Mononuclear cell (primary cell): ENCODE measurements at regions not wholly inside any gene's neighbourhood (a gene's known extent, or its start where the extent isn't known, plus 50 kb on each side); places are given as distances from the start of the nearest gene placed in this dataset.

Experiments used
- H3K27me3 ChIP-seq: 2 replicates; pipeline ENCODE4 v1.6.0; 2011; ENCODE audit warnings: low read length, control low read depth; ENCODE audit not compliant: insufficient read depth
- H3K4me1 ChIP-seq: 2 replicates; pipeline ENCODE4 v1.5.1; 2011; ENCODE audit warnings: mild to moderate bottlenecking, low read length, control low read depth; ENCODE audit not compliant: insufficient read depth
- H3K4me3 ChIP-seq: 2 replicates; pipeline ENCODE4 v1.5.1; 2011; ENCODE audit warnings: mild to moderate bottlenecking, low read length, moderate library complexity
- H3K9me3 ChIP-seq: 2 replicates; pipeline ENCODE4 v1.5.1; 2011; ENCODE audit warnings: low read depth, mild to moderate bottlenecking, control low read depth, low read length

DNA sequence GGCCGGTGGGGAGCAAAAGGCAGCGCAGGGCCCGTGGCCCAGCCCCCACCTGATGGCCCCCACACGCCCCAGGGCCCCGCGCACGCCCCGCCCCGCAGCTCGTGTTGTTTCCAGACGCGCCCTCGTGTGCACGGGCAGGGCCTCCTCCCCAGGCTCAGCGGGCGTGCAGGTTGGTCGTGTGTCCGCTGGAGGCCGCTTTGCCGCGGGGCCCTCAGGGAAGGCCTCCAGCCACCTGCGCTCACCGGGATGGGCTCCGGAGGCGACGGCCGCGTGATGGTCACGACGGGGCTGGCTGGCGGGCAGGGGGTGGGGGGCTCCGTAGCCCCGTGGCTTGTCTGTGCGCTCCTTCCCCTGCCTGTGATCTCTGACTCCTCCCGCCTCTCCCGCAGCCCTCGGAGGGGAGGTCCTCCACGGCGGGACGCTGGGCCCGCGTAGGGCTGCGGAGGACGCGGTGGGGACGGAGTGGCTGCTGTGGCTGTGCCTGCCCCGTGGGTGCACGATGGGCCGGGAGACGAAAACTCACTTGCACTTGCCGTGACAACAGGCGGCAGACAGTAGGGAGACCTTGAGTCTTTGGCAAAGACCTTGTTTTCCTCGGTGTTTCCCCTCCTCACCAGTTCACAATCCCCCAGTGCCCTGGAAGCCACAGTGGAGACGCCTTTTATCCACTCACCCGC is 67.1 kb downstream of the RTP5 start:
- no peaks in the 10 kb centered on the region for H3K9me3 ChIP-seq
- H3K4me3 ChIP-seq: no peak overlapping the region
- H3K4me1 ChIP-seq: no peaks in the 10 kb centered on the region
- H3K27me3 ChIP-seq: no peaks in the 10 kb centered on the region

DNA sequence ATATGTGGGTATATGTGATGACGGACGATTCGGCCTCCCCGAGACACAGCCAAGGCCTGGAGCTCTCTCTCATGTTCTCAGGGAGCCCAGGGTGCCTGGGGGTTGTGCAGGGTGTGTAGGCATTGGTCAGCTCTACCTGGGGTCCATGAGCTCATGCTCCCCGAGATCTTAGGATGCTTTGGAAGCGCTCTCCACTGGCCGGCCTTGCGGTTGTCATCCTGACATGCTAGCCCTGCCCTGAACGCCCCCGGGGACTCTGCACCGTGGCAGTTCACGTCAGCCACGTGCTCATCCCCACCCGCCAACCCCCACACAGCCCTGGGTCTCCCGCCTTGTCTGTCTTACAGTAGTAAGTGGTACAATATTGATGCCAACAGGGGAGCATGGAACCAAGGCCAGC is 67.8 kb downstream of the RTP5 start:
- no peak overlapping the region for H3K4me3 ChIP-seq

DNA sequence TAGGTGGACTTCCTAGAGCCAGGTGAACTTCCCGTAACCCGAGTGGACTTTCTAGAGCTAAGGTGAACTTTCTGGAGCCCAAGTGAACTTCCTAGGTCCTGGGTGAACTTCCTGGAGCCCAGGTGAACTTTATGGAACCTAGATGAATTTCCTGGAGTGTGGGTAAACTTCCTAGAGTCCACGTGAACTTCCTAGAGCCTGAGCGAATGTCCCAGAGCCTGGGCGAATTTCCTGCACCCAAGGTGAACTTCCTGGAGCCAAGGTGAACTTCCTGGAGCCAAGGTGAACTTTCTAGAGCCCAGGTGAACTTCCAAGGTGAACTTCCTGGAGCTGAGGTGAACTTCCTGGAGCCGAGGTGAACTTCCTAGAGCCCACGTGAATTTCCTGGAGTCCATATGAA is 70.0 kb downstream of the RTP5 start:
- H3K9me3 ChIP-seq: no peaks in the 10 kb centered on the region
- no peaks in the 10 kb centered on the region for H3K4me1 ChIP-seq
- no peaks in the 10 kb centered on the region for H3K27me3 ChIP-seq
- H3K4me3 ChIP-seq: no peak overlapping the region

More for the DNA sequence above, 67.8 kb downstream of the RTP5 start:
- Histone ChIP-seq H3K27me3 (no peaks in the 10 kb centered on the region), H3K4me1 (no peaks in the 10 kb centered on the region), H3K9me3 (no peaks in the 10 kb centered on the region)

DNA sequence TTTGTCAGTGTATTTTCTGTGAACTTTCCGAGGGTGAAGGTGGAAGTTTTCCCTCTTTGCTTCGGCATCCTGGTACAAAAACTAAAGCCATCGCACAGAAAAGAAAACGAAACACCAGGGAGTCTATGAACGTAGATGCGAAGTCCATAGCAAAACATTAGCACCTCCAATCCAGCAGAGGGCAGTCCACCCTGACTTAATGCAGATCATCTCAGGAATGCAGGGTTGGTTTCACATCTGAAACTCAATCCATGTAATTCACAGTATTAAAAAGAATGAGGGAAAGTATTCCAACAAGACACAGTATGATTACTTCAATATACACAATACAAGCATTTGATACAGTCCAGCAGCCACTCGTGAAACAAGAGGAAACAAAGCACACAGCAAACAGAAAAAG is 70.8 kb downstream of the RTP5 start:
- Histone ChIP-seq H3K4me3 (no peak overlapping the region), H3K27me3 (no peaks in the 10 kb centered on the region), H3K4me1 (no peaks in the 10 kb centered on the region), H3K9me3 (no peaks in the 10 kb centered on the region)

DNA sequence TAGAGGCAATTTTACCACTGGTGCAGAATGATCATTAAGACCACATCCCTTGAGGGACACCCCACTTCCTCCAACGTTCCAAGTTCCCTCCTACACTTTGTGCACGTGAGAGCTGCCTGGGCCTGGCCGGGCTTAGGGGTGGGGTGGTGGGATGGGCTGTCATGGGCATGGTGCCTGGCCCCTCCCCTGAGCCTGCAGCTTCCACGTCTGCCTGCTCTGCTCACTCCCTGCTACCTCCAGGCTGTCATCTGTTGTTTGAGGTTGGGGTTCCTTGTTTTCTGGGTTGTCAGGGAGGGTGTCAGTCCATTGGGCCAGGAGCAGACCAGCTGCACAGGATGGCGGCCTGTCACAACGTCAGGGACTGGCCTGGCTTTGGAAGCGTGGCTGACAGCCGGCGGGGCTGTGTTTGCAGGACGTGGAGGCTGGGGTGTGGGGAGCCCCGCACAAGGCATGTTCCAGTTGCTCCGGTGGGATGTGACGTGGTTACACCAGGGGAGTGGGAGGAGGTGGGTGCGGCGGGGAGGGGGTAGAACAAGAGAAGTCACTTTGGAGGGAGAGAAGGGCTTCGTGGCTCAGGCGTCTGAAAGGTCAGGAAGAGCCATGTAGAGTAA is 72.3 kb downstream of the RTP5 start:
- H3K27me3 ChIP-seq: no peaks in the 10 kb centered on the region
- no peaks in the 10 kb centered on the region for H3K4me1 ChIP-seq
- H3K4me3 ChIP-seq: no peak overlapping the region
- H3K9me3 ChIP-seq: no peaks in the 10 kb centered on the region

DNA sequence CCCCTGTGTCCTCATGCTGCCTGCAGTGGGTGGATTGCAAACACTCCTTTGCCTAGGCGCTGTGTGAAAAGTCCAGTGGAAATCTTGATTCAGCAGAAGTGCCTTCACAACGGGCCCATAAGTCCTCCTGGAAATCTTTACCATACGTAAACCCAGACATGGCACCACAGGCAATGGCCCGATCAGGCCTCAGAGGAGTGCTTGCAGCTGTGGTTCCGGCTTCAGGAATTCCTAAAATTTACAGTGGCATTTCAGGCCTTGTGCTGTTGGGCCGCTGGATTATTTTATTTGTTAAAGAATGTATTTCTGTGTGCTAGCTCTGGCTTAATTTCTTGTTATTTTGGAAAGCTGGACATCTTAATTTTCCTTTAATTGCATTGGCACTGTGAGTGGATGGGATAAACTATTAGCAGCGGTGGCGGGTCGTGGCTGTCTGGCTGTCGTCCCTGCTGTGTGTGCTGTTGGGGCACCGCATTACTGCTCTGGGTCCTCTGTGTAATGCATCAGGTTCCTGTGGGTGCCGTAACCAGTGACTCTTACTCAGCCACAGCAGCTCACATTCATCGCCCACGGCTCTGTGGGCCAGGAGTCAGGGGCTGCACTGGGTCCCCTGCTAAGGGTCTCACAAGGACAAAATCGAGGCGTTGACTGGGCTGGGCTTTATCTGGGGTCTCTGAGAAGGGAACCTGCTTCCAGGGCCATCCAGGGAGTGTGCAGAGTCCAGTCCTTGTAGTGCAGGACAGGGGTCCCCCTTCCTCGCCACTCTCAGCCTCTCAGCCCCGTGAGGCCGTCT is 73.1 kb downstream of the RTP5 start:
- Histone ChIP-seq H3K9me3 (no peaks in the 10 kb centered on the region), H3K4me3 (no peak overlapping the region), H3K27me3 (no peaks in the 10 kb centered on the region), H3K4me1 (no peaks in the 10 kb centered on the region)

DNA sequence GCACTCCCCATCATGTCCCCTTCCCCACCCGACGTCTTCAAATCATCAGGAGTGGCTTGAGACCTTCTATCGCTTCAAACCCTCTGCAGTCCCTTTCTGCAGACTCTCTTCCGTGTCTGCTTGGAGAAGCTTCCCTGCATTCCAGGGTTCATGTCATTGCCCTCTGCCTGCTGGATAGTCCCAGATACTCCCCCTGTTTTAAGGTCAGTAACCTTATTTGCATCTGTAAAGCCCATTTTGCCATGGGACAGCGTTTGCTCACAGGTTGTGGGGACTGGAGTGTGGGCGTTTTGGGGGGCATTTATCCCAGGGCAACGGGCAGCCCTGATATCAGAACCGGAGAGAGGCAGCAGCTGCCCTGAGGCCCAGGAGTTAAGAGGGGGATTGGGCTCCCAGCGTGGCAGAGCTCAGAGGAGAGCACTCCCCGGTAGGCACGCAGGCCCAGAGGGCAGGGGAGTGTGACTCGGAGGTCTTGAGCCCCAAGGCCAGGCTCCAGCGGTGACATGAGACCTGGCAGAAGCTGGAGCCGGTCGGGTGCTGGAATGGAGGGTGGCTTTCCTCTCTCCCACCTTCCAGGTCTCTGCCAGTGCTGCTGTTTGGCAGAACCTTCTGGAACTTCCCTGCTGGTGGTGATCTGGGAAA is 73.8 kb downstream of the RTP5 start:
- no peak overlapping the region for H3K4me3 ChIP-seq
- H3K27me3 ChIP-seq: no peaks in the 10 kb centered on the region
- H3K9me3 ChIP-seq: no peaks in the 10 kb centered on the region
- no peaks in the 10 kb centered on the region for H3K4me1 ChIP-seq

DNA sequence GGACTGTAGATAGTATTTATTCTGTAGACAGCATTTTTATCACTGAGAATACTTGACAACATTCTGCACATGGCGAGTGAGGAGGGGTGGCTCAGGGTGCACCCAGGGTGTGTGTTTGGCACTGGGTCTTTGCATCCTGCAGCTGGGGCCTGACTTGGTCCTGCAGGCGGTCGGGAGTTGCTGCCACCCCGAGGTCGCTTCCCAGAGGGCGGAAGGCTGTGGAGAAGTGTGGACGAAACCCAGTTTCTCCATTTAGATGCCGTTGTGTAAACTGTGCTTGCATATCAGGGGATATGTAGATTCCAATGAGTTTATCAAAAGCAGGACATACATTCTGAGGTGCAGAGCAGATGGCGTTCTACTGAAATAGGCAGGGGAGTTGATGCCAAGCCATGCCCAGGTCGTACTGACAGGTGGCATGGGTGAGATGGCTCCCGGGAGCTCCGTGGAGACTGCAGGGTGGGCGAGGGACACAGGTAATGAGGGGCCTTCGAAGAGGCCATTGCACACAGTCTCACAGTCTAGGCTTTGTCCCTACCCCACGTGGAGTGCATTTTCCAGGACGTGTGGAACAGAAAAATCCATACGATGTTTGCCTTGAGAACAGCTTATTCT is 74.5 kb downstream of the RTP5 start:
- Histone ChIP-seq H3K9me3 (no peaks in the 10 kb centered on the region), H3K27me3 (no peaks in the 10 kb centered on the region), H3K4me1 (no peaks in the 10 kb centered on the region), H3K4me3 (no peak overlapping the region)

DNA sequence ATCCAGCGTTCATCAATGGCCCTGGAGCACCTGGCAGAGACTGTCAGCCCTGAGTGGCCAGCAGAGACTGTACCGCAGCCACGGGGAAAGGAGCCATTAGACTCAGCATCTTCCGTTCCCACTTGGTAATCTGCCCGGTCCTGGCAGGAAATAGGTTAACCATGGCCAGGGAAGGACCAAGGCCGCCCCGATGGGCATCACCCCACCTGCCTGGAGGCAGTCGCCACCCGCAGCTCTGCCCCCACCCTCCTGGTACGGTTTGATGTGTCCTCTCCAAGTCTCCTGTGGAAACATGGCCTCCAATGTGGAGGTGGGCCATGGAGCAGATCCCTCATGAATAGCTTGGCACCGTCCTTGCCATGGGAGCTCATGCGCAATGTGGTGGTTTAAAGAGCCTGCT is 75.3 kb downstream of the RTP5 start:
- Histone ChIP-seq H3K27me3 (no peaks in the 10 kb centered on the region), H3K9me3 (no peaks in the 10 kb centered on the region), H3K4me3 (no peak overlapping the region), H3K4me1 (no peaks in the 10 kb centered on the region)

DNA sequence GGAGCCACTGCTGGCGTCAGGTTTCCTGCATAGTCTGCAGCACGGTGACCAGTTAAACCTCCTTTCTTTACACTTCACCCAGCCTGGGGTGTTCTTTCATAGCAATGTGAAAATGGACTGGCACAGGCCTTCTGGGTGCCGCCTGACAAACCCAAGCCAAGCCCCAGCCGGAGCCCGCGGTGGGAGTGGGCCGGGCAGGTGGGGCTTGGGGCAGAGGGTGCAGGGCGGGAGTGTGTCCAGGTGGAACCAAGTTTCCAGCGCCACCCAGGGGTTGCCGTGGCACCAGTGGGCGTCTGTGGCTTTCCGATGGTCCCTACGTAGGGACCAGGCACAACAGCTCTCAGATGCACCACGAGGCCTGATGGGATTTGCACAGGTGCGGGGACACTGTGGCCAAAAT is 75.8 kb downstream of the RTP5 start:
- Histone ChIP-seq H3K4me1 (no peaks in the 10 kb centered on the region), H3K27me3 (no peaks in the 10 kb centered on the region), H3K9me3 (no peaks in the 10 kb centered on the region), H3K4me3 (no peak overlapping the region)

DNA sequence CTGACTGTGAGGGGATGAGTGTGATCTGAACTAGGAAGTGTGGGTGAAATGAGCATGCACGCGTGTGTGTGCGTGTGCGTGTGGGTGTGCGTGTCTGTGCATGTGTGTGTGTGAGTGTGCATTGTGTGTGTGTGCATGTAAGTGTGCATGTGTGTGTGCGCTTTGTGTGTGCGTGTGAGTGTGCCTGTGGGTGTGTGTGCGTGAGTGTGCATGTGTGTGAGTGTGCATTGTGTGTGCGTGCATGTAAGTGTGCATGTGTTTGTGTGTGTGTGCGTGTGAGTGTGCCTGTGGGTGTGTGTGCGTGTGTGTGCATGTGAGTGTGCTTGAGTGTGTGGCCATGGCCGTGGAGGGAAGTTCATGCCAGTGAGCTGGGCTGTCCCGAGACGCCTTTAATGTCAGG is 76.3 kb downstream of the RTP5 start:
- H3K27me3 ChIP-seq: no peaks in the 10 kb centered on the region
- no peak overlapping the region for H3K4me3 ChIP-seq
- no peaks in the 10 kb centered on the region for H3K9me3 ChIP-seq
- no peaks in the 10 kb centered on the region for H3K4me1 ChIP-seq

DNA sequence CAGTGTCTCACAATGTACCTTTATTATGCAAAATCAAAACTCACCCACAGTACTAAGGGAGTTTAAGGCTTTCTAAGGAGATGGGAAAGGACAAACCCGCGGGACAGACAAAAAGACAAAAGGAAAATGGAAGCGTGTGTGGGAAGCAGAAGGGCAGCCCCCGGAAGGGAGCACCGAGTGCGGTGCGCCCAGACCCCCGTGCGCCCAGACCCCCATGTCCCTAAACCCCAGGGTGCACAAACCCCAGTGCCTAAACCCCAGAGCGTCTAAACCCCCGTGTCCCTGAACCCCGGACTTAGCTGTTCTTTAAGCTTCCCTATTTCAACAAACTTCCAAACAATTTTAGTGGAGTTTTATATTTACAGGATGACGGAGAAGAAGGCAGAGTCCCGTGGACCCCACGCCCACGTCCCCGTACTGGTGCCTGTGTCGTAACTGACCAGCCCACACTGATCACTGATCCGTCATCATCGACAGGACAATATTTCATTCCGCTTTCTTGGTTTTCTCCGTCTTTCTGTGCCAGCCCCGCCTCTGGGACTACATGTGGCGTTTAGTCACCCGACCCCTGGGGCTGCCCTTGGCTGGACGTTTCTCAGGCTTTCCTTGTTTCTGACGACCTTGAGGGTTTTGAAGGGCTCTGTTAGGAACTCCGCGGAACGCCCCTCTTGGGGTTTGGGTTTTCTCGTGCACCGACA is 76.9 kb downstream of the RTP5 start:
- no peaks in the 10 kb centered on the region for H3K4me1 ChIP-seq
- H3K9me3 ChIP-seq: no peaks in the 10 kb centered on the region
- H3K27me3 ChIP-seq: no peaks in the 10 kb centered on the region
- no peak overlapping the region for H3K4me3 ChIP-seq

DNA sequence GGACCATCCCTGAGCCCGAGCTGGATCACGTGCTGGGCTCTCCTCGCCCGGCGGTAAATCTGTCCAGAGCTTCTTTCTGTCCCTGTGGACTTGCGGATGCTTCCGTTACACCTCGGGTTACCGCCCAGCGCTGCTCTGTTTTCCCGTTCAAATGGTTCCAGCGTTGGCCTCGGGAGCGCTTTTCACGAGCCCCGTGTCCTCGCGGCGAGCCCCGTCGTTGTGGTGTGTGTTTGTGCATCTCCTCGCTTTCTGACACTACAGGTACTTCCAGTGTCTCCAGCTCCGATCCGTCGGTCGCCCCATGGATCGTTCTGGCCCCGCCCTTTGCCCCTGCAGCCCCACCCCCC is 77.4 kb downstream of the RTP5 start:
- Histone ChIP-seq H3K4me1 (no peaks in the 10 kb centered on the region), H3K4me3 (no peak overlapping the region), H3K9me3 (no peaks in the 10 kb centered on the region), H3K27me3 (no peaks in the 10 kb centered on the region)

DNA sequence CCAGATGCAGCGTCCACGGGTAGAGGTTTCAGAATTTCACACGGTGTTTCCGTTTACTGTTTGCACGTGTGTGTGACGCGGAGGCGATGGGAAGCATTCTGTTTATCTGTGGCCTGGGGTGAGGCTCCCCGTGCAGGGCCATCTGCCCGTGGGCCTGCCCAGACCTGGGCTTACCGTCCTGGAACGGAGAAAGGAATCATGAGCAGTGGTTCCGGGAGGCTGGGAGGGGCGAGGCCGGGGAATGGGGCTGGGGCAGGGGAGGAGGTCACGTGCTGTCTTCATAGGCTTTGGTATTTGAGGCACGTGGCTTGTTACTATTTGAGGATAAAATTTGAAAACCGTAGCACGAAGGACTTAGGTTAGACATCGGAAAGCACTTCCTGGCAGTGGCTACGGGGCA is 77.9 kb downstream of the RTP5 start:
- Histone ChIP-seq H3K4me3 (no peak overlapping the region), H3K9me3 (no peaks in the 10 kb centered on the region), H3K4me1 (no peaks in the 10 kb centered on the region), H3K27me3 (no peaks in the 10 kb centered on the region)
